Stimulated activated CD8-positive, alpha-beta memory T cell treated with anti-CD3 and anti-CD28 coated beads, Interleukin-7, amount 100 ng/mL, for 48 hours (primary cell): ENCODE measurements at regions not wholly inside any gene's neighbourhood (a gene's known extent, or its start where the extent isn't known, plus 50 kb on each side); places are given as distances from the start of the nearest gene placed in this dataset.
"Not testable (repeated sequence)": the region's sequence is repeated elsewhere in the genome, so short reads cannot be mapped to it uniquely, and the experiment has no call there.

Experiments used
- DNase-seq, 2 donors: peaks; one replicate each; pipeline ENCODE4 v3.0.0-alpha.2; 2020; ENCODE audit warnings: low read depth in 1 of 2; ENCODE audit errors: extremely low read depth in 1 of 2

GRCh38 chr7:85806321-85806720 is 619.5 kb upstream of the SEMA3D start:
- no peak for DNase-seq

GRCh38 chr7:85805656-85806055 is 618.8 kb upstream of the SEMA3D start:
- no peak for DNase-seq

- no peak for DNase-seq
Observed at GRCh38 chr7:85805249-85805648, 618.4 kb upstream of the SEMA3D start.

DNA sequence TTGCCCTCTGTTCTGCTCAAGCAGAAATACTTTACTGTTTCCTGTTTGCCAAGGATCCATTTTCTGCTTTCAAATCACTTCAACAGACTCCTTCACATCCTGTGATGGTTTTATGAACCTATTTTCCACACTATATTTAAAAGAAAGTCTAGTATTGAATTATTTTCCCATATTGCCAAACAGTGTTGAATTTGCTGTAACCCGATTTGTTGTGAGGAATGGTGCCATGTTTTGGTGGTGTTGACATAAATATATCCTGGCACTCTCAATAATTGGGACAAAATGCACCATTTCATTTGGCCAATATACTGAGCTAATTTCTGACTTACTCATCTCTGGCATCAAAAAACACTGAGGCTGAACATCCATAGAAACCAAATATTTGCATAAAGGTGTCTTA is 615.4 kb upstream of the SEMA3D start:
- DNase-seq = no peak

DNA sequence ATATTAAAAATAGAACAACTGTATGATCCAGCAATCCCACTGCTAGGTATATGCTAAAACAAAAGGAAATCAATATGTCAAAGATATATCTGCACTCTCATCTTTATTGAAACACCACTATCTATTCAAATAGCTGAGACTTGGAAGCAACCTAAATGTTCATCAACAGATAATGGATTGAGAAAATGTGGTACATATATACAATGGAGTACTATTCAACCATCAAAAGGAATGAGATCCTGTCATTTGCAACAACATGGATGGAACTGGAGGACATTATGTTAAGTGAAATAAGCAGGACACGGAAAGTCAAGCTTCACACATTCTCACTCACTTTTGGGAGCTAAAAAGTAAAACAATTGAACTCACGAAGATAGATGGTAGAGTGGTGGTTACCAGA is 610.1 kb upstream of the SEMA3D start:
- DNase-seq = no peak

DNA sequence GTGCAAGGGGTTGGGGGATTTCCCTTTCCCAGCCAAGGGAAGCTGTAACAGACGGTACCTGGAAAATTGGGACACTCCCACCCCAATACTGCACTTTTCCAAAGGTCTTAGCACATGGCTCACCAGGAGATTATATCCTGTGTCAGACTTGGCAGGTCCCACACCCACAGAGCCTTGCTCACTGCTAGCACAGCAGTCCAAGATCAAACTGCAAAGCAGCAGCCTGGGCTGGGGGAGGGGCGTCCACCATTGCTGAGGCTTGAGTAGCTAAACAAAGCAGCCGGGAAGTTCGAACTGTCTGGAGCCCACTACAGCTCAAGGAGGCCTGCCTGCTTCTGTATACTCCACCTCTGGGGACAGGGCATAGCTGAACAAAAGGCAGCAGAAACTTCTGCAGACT is 604.2 kb upstream of the SEMA3D start:
- DNase-seq = not testable (repeated sequence)

- DNase-seq = no peak
Observed at GRCh38 chr7:85781606-85782005, 594.8 kb upstream of the SEMA3D start.

DNA sequence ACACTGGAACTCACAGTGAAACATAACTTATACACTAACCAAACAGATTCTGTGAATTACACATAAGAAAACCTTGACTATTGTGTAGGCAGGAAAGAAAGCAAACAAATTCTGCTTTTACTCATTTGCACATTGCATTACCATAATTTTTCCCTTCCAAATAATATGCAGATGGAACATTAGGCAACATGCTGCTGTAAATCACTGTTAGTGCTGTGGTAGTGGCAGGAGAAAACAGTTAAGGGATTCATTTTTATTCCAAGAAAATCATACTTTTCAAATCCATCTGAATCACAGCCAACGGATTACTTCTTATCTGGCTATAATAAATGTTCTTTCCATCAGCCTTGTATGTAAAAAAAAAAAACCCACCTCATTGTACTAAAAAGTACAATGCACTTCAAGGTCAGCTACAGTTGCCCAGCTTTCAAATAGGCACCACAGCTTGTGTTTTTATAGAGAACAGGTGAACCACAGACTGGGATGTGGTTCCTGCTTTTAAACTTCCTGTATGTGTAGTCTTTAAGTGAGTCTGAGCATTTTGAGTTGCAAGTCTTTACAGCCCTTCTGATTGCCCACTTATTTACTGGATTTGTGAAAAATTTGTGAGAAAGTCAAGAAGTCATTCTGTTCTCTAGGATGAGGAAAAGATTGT is 590.0 kb upstream of the SEMA3D start:
- no peak for DNase-seq

DNA sequence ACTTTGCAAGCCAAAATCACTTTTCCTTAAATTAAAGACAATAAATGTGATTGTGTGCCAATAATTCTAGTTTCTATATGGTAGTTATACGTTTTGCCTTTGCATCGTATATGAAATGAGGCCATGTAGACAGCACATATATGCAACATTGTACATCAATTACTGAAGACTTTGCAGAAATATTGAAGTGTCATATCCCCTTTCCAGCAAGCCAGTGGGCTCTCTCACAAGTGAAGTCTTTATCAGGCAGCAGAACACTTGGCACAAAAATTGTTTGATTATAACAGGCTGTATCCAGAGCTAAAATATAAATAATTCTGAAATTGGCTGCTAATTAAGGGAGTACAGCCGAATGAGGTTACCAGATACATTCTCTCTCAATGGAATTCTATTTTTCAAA is 588.6 kb upstream of the SEMA3D start:
- no peak for DNase-seq

GRCh38 chr7:85774986-85775385 is 588.1 kb upstream of the SEMA3D start:
- DNase-seq = no peak

- DNase-seq = no peak
Observed at GRCh38 chr7:85773116-85773728, 586.4 kb upstream of the SEMA3D start.

GRCh38 chr7:85771516-85771915 is 584.7 kb upstream of the SEMA3D start:
- DNase-seq = no peak

- DNase-seq = no peak
Observed at GRCh38 chr7:85770332-85770731, 583.5 kb upstream of the SEMA3D start.

DNA sequence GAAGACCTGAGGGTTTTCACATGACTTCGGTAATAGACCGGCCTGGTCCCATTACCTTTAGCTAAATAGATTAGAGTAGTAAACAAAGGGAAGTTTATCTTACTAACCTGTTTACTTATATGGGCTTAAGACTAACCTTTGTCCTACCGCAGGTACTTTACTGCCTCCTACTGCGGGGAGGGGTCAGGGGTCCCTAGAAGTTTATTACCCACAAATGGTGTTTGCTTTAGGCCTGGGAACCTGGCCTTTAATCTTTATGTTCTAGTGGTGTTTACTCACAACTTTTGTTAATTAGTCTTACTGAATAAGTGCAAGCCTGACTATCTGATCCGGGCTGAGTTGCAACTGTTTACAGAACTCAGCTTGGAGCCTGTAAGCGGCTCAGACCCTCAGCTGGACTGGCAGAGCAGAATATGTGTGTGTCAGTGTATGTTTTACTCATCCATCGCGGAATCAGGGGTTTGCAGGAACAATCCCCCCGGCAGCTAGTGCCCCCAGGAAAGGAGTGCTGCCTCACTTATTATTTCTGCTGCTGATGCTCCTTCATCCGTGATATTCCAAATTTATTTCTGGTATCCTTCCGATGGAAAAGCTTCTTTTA is 578.9 kb upstream of the SEMA3D start:
- no peak for DNase-seq

DNA sequence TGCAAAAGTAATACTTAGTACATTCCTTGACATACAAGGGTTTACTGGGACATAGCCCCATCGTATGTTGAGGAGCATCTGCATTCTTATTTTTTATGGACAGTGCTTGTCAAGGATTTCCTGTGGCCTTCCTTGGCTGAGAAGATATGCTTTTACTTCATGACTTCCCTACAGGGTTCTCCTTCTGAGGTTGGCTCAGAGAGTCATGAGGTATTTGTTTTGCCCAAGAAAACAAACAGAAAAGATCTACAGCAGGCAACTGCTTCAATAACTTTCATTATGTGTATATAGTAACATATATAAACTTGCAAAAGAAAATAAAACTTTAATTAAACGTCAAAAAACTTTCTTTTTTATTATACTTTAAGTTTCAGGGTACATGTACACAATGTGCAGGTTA is 577.2 kb upstream of the SEMA3D start:
- DNase-seq = no peak

DNA sequence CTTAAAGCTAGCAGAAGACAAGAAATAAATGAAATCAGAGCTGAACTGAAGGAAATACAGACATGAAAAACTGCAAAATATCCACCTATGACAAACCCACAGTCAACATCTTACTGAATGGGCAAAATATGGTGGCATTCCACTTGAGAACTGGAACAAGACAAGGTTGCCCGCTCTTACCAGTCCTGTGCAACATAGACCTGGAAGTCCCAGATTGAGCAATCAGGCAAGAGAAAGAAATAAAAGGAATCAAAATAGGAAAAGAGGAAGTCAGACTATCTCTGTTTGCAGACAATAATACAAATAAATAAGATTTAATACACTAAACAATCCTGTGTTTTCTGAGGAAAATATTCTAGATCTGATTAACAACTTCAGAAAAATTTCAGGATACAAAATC is 570.5 kb upstream of the SEMA3D start:
- DNase-seq = no peak

DNA sequence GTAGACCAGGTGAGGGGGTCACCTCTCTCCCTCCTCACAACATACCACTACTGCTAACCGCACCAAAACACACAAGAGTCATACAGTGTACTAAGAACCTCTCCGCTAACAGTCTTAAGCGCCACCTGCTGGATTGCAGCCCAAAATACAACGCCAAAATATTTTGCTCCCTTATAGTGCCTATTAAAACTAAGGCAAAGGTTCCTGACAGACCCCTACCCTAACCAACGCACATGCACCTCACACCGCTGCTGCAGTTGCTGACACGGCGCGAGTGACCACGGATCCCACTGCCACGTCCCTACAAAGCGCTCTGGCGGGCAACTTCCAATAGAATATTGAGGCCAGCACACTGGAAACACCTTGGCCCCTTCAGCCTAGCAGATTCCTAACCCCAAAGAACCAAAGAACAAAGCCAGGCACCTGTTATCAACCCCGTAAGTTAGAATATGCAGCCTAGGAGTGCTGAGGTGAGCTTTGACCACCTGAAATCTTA is 563.6 kb upstream of the SEMA3D start:
- DNase-seq = no peak

- no peak for DNase-seq
Observed at GRCh38 chr7:85749696-85750453, 563.0 kb upstream of the SEMA3D start.

DNA sequence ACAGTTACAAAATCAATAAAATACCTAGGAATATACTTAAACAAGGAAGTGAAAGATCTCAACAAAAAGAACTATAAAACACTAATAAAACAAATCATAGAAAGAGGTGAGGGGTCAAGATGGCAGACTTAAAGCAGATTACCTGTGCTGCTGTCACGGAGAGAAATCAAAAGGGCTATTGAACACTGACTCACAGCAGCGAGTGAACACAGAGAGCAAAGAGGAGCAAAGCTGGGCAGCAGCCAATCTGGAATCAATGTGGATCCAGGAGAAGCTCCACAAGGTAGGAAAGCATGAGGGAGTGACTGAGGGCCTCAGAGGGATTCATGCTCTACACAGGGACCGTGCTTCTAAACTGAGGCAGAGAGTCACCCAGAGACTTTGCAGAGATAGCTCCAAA is 562.0 kb upstream of the SEMA3D start:
- DNase-seq = no peak

DNA sequence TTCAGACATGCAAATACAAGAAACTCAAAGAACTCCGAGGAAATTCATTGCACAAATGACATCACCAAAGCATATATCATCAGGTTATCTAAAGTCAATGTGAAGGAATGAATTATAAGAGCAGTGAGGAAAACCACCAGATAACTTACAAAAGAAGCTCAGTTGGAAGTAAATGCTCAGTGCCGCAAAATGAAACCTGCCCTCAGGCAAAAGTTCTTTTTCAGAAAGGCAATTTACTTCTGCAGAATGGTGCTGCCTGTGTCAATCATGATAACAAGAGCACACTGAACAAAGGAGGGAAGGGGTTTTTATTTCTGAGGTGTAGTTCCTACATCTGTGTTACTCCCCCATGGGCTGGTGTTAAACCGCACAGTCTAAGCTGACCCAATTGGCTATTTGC is 550.6 kb upstream of the SEMA3D start:
- DNase-seq = no peak

- DNase-seq = no peak
Observed at GRCh38 chr7:85736085-85736484, 549.2 kb upstream of the SEMA3D start.

- DNase-seq = no peak
Observed at GRCh38 chr7:85734823-85735222, 548.0 kb upstream of the SEMA3D start.
